Glomerular endothelial cell (primary cell): ENCODE measurements at regions not wholly inside any gene's neighbourhood (a gene's known extent, or its start where the extent isn't known, plus 50 kb on each side); places are given as distances from the start of the nearest gene placed in this dataset.

Experiments used
- DNase-seq: peaks from one replicate; pipeline ENCODE4 v3.0.0-alpha.2; 2011; ENCODE audit warnings: low read depth, low spot score; ENCODE audit errors: extremely low read depth

DNA sequence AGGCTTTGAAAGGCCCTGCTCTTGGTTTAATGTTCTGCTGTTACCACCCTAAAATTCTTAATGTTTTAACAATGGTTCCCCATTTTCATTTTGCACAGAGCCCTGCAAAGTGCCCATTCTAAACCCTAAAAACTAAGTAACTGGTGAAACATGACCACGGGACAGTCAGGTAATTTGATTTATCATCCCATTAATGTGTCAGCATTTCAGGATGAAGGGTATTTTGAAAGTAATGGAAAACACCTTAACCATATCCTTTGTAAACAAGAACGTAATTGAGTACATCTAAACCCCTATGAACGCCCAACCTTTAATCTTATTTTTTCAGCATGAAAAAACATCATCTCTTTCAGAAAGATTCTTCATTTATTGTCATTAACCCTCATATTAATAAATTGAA lies 164.9 kb upstream of the IL12A start:
- DNase-seq: no peak

DNA sequence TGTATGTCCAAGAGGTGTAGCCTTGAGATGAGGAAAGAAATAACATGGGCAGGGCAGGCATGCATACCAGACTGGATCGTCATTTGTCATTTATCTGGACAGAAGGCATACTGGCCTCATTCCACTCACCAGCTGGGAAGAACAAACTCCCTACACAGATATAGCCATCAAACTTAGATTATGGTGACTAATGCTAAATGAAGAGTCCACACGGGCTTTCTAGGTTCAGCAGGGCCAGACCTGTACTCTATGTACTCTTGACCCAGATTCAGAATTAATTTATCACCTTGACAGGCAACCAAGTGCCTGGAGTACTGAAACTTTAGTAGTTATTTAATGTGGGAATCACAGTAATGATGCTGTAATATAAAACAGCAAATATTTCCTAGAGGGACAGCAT lies 164.3 kb upstream of the IL12A start:
- no peak for DNase-seq

- no peak for DNase-seq
Observed at GRCh38 chr3:159825216-159825854, 163.3 kb upstream of the IL12A start.

GRCh38 chr3:159828542-159828943 lies 160.1 kb upstream of the IL12A start:
- DNase-seq: no peak

DNA sequence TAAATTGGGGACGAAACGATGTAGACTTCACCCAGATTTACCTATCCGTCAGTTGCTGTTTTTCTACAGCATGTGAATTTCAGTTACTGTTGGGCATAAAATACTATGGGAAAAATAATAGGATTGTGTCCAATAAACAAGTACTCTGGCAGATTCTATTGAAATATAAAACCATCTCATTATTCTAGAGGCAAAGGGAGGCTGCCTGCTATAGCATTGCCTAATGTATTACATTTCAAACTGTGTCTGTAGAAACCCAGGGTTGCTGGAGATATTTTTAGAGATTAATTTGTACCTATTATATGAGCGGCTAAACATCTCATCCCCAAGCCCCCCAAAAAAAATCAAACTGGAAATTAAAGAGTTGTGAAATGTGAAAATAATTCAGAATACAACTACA lies 159.6 kb upstream of the IL12A start:
- no peak for DNase-seq

DNA sequence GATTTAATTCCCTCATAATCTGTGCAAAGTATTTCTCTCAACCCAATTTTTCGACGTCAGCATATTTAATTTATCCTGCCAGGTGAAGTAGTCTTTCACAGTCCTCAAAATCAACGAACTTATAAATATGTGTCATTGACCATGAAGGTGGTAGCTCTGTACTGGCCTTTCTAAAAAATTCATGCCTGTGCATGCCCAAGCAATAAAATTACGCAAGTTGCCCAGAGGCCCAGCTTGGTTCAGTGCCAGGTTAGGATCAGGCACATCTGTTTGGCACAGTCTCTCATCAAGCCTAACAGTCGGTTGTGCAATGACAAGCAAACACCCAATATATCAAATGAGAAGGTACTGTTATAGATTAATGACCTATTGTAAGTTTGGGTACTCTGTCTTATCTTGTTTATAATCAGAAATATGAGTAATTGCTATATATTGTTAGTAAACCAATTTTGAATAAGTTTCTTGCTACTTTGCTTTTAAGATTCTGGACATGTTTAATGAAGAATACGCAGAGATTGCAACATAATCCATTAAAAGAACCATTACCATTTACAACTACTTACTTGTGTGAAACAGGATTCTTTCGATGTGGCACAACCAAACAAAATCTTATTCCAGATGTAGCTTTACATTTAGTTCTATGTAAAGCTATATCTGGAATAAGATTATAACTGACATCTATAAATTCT lies 159.0 kb upstream of the IL12A start:
- DNase-seq: no peak

- no peak for DNase-seq
Observed at GRCh38 chr3:159830523-159831154, 158.0 kb upstream of the IL12A start.

DNA sequence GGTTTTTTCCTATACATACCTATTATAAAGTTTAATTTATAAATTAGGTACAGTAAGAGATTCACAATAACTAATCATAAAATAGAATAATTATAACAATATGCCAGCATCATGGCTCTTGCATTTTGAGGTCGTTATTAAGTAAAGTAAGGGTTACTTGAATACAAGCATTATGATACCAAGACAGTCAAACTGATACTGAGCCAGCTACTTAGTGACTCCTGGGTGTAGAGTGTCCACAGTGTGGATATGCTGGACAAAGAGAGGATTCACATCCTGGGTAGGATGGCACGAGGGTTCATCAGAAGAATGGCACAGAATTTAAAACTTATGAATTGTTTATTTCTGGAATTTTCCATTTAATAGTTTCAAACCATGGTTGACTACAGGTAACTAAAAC lies 157.2 kb upstream of the IL12A start:
- DNase-seq: no peak

GRCh38 chr3:159832024-159832423 lies 156.6 kb upstream of the IL12A start:
- DNase-seq: no peak

DNA sequence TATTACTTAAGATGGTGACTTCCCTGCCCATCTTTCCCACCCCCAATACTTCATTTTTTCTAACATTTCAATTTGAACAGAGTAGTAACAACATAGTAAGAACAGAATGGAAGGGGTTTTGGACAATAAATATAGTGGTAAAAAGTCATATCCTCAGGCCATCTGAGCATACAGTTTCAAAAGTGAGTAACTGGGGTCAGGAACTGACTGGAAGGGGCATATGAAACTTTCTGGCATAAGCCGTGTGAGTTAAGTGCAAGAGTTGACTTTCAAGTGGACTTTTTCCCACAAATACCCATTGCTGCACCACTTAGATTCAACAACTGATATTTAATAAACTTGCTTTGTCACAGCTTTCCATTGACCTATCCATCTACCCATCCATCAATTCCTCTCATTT lies 153.5 kb upstream of the IL12A start:
- DNase-seq: no peak

- no peak for DNase-seq
Observed at GRCh38 chr3:159837725-159838124, 150.9 kb upstream of the IL12A start.

DNA sequence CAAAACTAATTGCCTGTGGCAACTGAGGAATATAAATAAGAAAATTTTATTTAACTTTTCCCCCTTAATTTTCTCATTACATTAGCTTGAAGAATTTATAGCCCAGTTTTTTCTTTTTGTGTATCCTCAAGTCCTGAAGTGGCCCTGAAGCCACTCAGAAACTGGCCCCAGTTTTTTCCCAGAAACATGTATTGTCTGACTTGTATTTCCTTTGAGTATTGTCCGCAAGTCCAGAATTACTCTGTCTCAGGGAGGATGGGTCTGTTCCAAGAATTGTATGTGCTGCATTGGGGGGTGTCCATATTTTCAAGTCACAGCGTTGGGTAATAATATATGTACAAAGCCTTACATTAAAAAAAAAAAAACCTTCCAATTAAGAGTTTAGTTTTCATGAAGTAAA lies 149.7 kb upstream of the IL12A start:
- no peak for DNase-seq

GRCh38 chr3:159839561-159840379 lies 148.9 kb upstream of the IL12A start, which contains the start of gene SCHIP1:
Gene SCHIP1 (plus strand): TSS chr3:159839861.
- no peak for DNase-seq

DNA sequence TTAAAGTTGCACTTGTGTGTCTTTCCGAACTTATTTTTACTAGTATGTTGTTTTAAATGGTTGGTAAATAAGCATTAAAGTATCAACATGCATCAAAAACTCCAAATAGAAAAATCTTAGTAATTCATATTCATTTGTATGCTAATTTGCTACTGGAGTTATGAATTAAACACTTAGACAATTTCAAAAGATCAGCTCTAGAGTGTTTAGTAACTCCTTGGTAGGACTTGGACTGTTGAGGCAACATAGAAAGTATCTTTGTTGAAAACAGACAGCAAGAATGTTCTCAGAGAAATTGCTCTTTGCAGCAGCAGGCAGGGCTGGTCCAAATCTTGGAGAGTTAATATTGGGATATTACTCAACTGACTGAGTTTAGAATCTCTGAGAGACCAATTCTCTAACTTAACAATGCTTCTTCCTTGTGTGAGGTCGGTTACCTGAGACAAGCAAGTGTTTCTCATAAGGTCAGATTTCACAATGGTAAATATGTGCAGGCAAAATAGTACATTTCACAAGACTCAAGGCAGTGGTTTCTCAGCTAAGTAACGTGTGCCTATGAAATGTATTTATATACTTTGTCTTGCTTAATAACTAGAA lies 147.8 kb upstream of the IL12A start:
- DNase-seq: no peak

GRCh38 chr3:159841766-159842165 lies 146.9 kb upstream of the IL12A start:
- no peak for DNase-seq

DNA sequence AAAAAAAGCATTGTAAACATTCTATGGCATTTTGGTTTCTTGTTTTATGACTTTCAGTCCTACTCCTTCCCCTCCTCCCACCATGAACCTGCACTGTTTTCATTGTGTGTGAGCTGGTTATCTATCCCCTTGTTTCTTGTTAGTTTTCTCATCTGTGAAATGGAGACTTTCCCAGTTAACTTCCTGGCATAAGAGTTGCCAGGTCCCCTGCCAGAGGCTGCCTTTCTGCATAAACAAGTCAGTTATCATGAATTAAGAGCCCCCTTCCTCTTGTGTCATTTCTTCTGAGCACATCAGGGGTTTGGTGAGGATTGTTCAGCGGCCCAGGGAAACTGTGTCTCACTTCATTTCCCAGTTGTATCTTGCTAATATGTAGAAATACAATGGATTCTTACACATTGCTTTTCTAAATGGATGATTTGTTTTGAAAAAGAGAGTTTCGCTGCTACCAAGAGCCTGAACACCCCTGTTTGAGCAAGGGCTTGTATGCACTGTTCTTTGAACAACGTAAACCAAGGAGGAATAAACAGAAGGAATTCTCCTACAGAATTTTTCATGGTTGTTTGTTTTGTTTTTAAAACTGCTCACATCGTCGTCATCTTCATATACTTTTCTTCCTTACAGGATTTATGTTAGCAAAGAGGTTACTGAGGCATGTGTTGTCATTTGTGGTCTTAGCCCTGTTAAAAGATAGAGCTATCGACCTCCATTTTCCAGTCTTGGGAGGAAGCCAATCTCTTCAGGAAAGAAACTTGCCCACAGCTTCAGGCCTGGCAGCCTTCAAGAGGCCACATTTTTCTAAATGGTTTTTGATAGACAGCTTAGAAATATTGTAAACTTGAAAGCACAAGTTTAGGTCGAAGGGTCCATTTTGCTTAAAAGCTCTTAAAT lies 144.6 kb upstream of the IL12A start:
- DNase-seq: no peak

- no peak for DNase-seq
Observed at GRCh38 chr3:159844801-159845261, 143.8 kb upstream of the IL12A start.

GRCh38 chr3:159845737-159846136 lies 142.9 kb upstream of the IL12A start:
- no peak for DNase-seq

GRCh38 chr3:159846255-159846654 lies 142.4 kb upstream of the IL12A start:
- DNase-seq: no peak
